HCT116 (cell line): ENCODE measurements at regions not wholly inside any gene's neighbourhood (a gene's known extent, or its start where the extent isn't known, plus 50 kb on each side); places are given as distances from the start of the nearest gene placed in this dataset.

Experiments
- ATAC-seq: fragments of 200-7000 bp; cut with Tn5 transposase; 2 replicates; pipeline ENCODE4 v1.9.1; 2020; ENCODE audit warnings: mild to moderate bottlenecking, moderate library complexity
- BruUV-seq: library from RNA; stranded (reverse); fragments of 400-500 nt; replicated peaks from 2 replicates; lab custom pipeline; 2021; lab: Mats Ljungman, UMichigan
- CTCF ChIA-PET: fragments of 300-600 bp; sonication (Branson Sonifier 250); formaldehyde crosslinking; loops from one replicate; lab custom pipeline; 2021; ENCODE audit warnings: antibody characterized with exemption; lab: Charles Lee
- POLR2A ChIA-PET: fragments of 300-600, 350-600 bp; sonication (Branson Sonifier 250); formaldehyde crosslinking; loops from one replicate; lab custom pipeline; 2021; ENCODE audit warnings: antibody characterized with exemption; lab: Charles Lee
- RAD21 ChIA-PET, 2 experiments: fragments of 300-600 bp; sonication (Branson Sonifier 250); formaldehyde crosslinking; loops; one replicate each; lab custom pipeline; 2023; ENCODE audit warnings: low total read pairs in 2 of 2; ENCODE audit not compliant: uncharacterized antibody in 2 of 2, unreplicated experiment in 2 of 2, low non-redundant PET in 1 of 2; lab: Charles Lee
- DNase-seq: peaks from one replicate; pipeline ENCODE4 v3.0.0-alpha.2; 2010; ENCODE audit warnings: low read depth, low spot score
- H2AFZ ChIP-seq: fragments of 200-600 bp; shearing (Covaris generic), sonication (generic); 2 replicates; pipeline ENCODE4 v1.6.1; 2017; ENCODE audit warnings: low read depth, mixed run types, mixed read lengths, antibody characterized with exemption, low read length; ENCODE audit not compliant: poor library complexity, severe bottlenecking
- H3K27ac ChIP-seq: 2 replicates; pipeline ENCODE4 v1.5.1; 2012; ENCODE audit warnings: low read depth, low read length
- H3K27me3 ChIP-seq: fragments of 200-600 bp; sonication (generic); 2 replicates; pipeline ENCODE4 v1.6.1; 2016; ENCODE audit warnings: mixed run types, low read length, mixed read lengths; ENCODE audit not compliant: insufficient read depth
- H3K36me3 ChIP-seq, 2 experiments: fragments of 200-500 bp in 1 of 2; fragments of 200-600 bp in 1 of 2; sonication (Bioruptor generic) in 1 of 2; sonication (generic) in 1 of 2; 2 replicates each; pipeline versions ENCODE4 v1.5.1 to v1.6.1; 2014 to 2016; ENCODE audit warnings: low read length in 2 of 2, inconsistent platforms in 1 of 2, mixed read lengths in 1 of 2, mixed run types in 1 of 2; ENCODE audit not compliant: insufficient read depth in 2 of 2, control insufficient read depth in 1 of 2
- H3K4me1 ChIP-seq, 2 experiments: fragments of 200-600 bp in 1 of 2; sonication (generic) in 1 of 2; 2 replicates each; pipeline versions ENCODE4 v1.5.1 to v1.6.1; 2012 to 2017; ENCODE audit warnings: low read length in 2 of 2, inconsistent platforms in 1 of 2, mild to moderate bottlenecking in 1 of 2, mixed read lengths in 1 of 2, mixed run types in 1 of 2, moderate library complexity in 1 of 2; ENCODE audit not compliant: insufficient read depth in 2 of 2, control insufficient read depth in 1 of 2
- H3K4me2 ChIP-seq: fragments of 200-600 bp; sonication (generic); 2 replicates; pipeline ENCODE4 v1.6.1; 2017; ENCODE audit warnings: mixed run types, low read length, mixed read lengths
- H3K4me3 ChIP-seq, 2 experiments: fragments of 200-600 bp in 1 of 2; sonication (generic) in 1 of 2; replicated peaks in 1 of 2; 2 replicates each; pipeline ENCODE4 v1.5.1; 2011 to 2016; ENCODE audit warnings: low read length in 2 of 2, control low read depth in 1 of 2, low read depth in 1 of 2, mild to moderate bottlenecking in 1 of 2, mixed read lengths in 1 of 2, mixed run types in 1 of 2
- H3K79me2 ChIP-seq: fragments of 200-600 bp; sonication (generic); 2 replicates; pipeline ENCODE4 v1.6.1; 2017; ENCODE audit warnings: mild to moderate bottlenecking, mixed run types, low read length, moderate library complexity, mixed read lengths; ENCODE audit not compliant: insufficient read depth
- H3K9ac ChIP-seq: fragments of 200-600 bp; sonication (generic); 2 replicates; pipeline ENCODE4 v1.6.1; 2016; ENCODE audit warnings: low read length, mixed read lengths
- H3K9me2 ChIP-seq: fragments of 200-600 bp; sonication (generic), shearing (Covaris generic); 2 replicates; pipeline ENCODE4 v1.6.1; 2017; ENCODE audit warnings: mixed run types, mild to moderate bottlenecking, moderate library complexity; ENCODE audit not compliant: insufficient read depth
- H3K9me3 ChIP-seq, 2 experiments: fragments of 200-500 bp in 1 of 2; fragments of 200-600 bp in 1 of 2; sonication (Bioruptor generic) in 1 of 2; sonication (generic) in 1 of 2; 2 replicates each; pipeline ENCODE4 v1.6.1; 2014 to 2017; ENCODE audit warnings: low read length in 2 of 2, mixed read lengths in 2 of 2, inconsistent platforms in 1 of 2, low read depth in 1 of 2, mild to moderate bottlenecking in 1 of 2, mixed run types in 1 of 2, moderate library complexity in 1 of 2; ENCODE audit not compliant: control insufficient read depth in 1 of 2, insufficient read depth in 1 of 2
- H4K20me1 ChIP-seq: fragments of 200-600 bp; sonication (generic), shearing (Covaris generic); 2 replicates; pipeline ENCODE4 v1.6.1; 2017; ENCODE audit warnings: mixed run types, mild to moderate bottlenecking, moderate library complexity; ENCODE audit not compliant: insufficient read depth
- CBX3 ChIP-seq: IDR thresholded peaks from 2 replicates; pipeline ENCODE4 v1.6.1; 2012; ENCODE audit warnings: low read depth
- CEBPB ChIP-seq: IDR thresholded peaks from 2 replicates; pipeline ENCODE4 v1.6.1; 2012; ENCODE audit warnings: low read depth
- EGR1 ChIP-seq: IDR thresholded peaks from 2 replicates; pipeline ENCODE4 v1.6.1; 2012; ENCODE audit warnings: low read depth
- ELF1 ChIP-seq: IDR thresholded peaks from 2 replicates; pipeline ENCODE4 v1.6.1; 2012; ENCODE audit warnings: low read depth, borderline replicate concordance
- EZH2 ChIP-seq: fragments of 200-600 bp; sonication (generic); IDR thresholded peaks from 2 replicates; pipeline ENCODE4 v1.6.1; 2017; ENCODE audit warnings: antibody characterized with exemption, mixed run types
- EZH2phosphoT487 ChIP-seq: fragments of 200-600 bp; IDR thresholded peaks from 2 replicates; pipeline ENCODE4 v1.6.1; 2018; ENCODE audit warnings: antibody characterized with exemption, borderline replicate concordance
- FOSL1 ChIP-seq: IDR thresholded peaks from 2 replicates; pipeline ENCODE4 v1.6.1; 2012; ENCODE audit warnings: low read depth
- POLR2A ChIP-seq: IDR thresholded peaks from 2 replicates; pipeline ENCODE4 v1.7.0; 2011; ENCODE audit warnings: borderline replicate concordance; ENCODE audit not compliant: insufficient read depth, insufficient read length; ENCODE audit errors: extremely low read depth
- RAD21 ChIP-seq: IDR thresholded peaks from 2 replicates; pipeline ENCODE4 v1.6.1; 2012; ENCODE audit warnings: low read depth, mild to moderate bottlenecking
- TCF7L2 ChIP-seq: IDR thresholded peaks from 2 replicates; pipeline ENCODE4 v1.7.0; 2011; ENCODE audit warnings: borderline replicate concordance, inconsistent platforms; ENCODE audit not compliant: insufficient read depth, insufficient read length; ENCODE audit errors: extremely low read depth
- ZFX ChIP-seq: fragments of 450-650 bp; IDR thresholded peaks from 2 replicates; pipeline ENCODE4 v1.6.1; 2017
- ZNF274 ChIP-seq: fragments of 200-500 bp; sonication (Bioruptor generic); IDR thresholded peaks from 2 replicates; pipeline ENCODE4 v1.6.1; 2014; ENCODE audit warnings: mild to moderate bottlenecking, low read depth, low read length, inconsistent platforms
- intact Hi-C: fragments of 100-400 bp; cut with micrococcal nuclease; formaldehyde crosslinking; loops from 2 replicates; pipeline ENCODE4 v1.10.0; 2022
- TF ChIP-seq, protein P1 (sequence below), 3 experiments: fragments of 200-600 bp in 1 of 3; sonication (generic) in 1 of 3; IDR thresholded peaks in 2 of 3; conservative IDR thresholded peaks in 1 of 3; 2 replicates each; pipeline ENCODE4 v1.5.1; 2012 to 2017; ENCODE audit warnings: low read depth in 2 of 3, low read length in 2 of 3, antibody characterized with exemption in 1 of 3, borderline replicate concordance in 1 of 3, control low read depth in 1 of 3, mild to moderate bottlenecking in 1 of 3, mixed read lengths in 1 of 3, mixed run types in 1 of 3, moderate library complexity in 1 of 3; ENCODE audit not compliant: insufficient read depth in 1 of 3
- TF ChIP-seq, protein P2 (sequence below): IDR thresholded peaks from 2 replicates; pipeline ENCODE4 v1.6.1; 2011; ENCODE audit warnings: mild to moderate bottlenecking, low read length, moderate library complexity; ENCODE audit not compliant: insufficient replicate concordance; ENCODE audit errors: extremely low read depth
- TF ChIP-seq, protein P3 (sequence below): IDR thresholded peaks from 2 replicates; pipeline ENCODE4 v1.6.1; 2012

DNA sequence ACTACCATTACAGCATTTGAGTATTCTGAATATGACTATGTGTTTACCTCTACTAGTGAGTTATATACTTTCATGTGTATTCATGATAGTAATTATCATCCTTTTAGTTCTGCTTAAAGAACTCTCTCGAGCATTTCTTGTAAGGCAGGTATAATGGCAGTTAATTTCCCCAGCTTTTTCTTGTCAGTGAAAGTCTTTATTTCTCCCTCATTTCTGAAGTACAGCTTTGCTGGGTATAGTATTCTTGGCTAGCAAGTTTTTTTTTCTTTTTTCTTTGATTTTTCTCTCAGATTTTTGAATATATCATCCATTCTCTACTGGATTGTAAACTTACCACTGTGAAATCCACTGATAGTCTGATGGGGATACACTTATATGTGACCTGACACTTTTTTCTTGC, 165.9 kb upstream of the ARHGAP5 start:
- no peaks in the 10 kb centered on the region for H3K9me2 ChIP-seq
- no peaks in the 10 kb centered on the region for H3K9me3 ChIP-seq
- DNase-seq (no peak), ATAC-seq (no peak)
- TF ChIP-seq, protein P1, sequence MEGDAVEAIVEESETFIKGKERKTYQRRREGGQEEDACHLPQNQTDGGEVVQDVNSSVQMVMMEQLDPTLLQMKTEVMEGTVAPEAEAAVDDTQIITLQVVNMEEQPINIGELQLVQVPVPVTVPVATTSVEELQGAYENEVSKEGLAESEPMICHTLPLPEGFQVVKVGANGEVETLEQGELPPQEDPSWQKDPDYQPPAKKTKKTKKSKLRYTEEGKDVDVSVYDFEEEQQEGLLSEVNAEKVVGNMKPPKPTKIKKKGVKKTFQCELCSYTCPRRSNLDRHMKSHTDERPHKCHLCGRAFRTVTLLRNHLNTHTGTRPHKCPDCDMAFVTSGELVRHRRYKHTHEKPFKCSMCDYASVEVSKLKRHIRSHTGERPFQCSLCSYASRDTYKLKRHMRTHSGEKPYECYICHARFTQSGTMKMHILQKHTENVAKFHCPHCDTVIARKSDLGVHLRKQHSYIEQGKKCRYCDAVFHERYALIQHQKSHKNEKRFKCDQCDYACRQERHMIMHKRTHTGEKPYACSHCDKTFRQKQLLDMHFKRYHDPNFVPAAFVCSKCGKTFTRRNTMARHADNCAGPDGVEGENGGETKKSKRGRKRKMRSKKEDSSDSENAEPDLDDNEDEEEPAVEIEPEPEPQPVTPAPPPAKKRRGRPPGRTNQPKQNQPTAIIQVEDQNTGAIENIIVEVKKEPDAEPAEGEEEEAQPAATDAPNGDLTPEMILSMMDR (IDR thresholded peaks at IDR 0.05 in 2 of 3, conservative IDR thresholded peaks at IDR 0.05 in 1 of 3; ENCODE audit: borderline replicate concordance in 1 of 3, insufficient read depth in 1 of 3, low read depth in 2 of 3, low read length in 2 of 3): no peak
- TF ChIP-seq EGR1 (no peak), ZFX (no peak), RAD21 (no peak), POLR2A (no peak), ELF1 (no peak), EZH2 (no peak), EZH2phosphoT487 (no peak), ZNF274 (no peak)
- no peaks in the 10 kb centered on the region for H4K20me1 ChIP-seq
- ChIA-PET POLR2A (no interaction called here), RAD21 (no interaction called here), CTCF (no interaction called here)
- H3K27ac ChIP-seq: no peak overlapping the region
- H3K27me3 ChIP-seq: no peaks in the 10 kb centered on the region
- H3K4me1 ChIP-seq: no peaks in the 10 kb centered on the region
- no peak overlapping the region for H3K4me2 ChIP-seq
- BruUV-seq: no TSS peak
- H3K79me2 ChIP-seq: no peaks in the 10 kb centered on the region
- H3K9ac ChIP-seq: no peak overlapping the region
- H3K36me3 ChIP-seq: no peaks in the 10 kb centered on the region
- no peak overlapping the region for H2AFZ ChIP-seq
- intact Hi-C loops: no loop called here
- H3K4me3 ChIP-seq: no peak overlapping the region

DNA sequence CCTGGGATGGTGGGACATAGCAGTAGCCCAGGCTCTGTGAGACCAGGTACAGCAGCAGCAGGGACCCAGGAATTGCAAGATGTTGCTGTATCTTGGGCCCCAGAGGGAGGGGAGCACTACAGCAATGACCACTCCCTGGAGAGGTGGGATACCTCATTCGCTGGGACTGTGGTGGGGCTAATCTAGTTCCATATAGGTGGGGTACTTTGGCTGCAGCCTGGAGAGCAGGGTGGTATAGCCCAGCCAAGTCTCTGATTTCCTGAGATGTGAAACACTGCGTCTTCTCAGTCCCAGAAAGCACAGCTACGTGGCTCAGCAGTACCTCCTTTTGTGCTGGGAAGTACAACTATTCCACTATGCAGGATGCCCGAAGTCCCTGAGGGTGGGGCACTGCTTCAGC, 163.7 kb upstream of the ARHGAP5 start:
- CTCF ChIA-PET: interaction anchor here (0.7 kb wide), 1 partner anchor 13 kb away, joined by 3 read pairs; no protein-coding TSS in a partner anchor
- no TSS peak for BruUV-seq
- Histone ChIP-seq H3K9me2 (no peaks in the 10 kb centered on the region), H3K4me3 (no peak overlapping the region), H3K9me3 (no peaks in the 10 kb centered on the region), H3K79me2 (no peaks in the 10 kb centered on the region), H3K4me1 (no peaks in the 10 kb centered on the region), H3K4me2 (no peak overlapping the region), H2AFZ (no peak overlapping the region), H3K27me3 (no peaks in the 10 kb centered on the region), H3K36me3 (no peaks in the 10 kb centered on the region), H4K20me1 (no peaks in the 10 kb centered on the region), H3K9ac (no peak overlapping the region), H3K27ac (no peak overlapping the region)
- POLR2A ChIA-PET: no interaction called here
- intact Hi-C loops: no loop called here
- RAD21 ChIA-PET: no interaction called here
- DNase-seq: no peak
- no peak for ATAC-seq
- TF ChIP-seq EZH2phosphoT487 (no peak), CEBPB (no peak), POLR2A (no peak), CBX3 (no peak), TCF7L2 (no peak), RAD21 (no peak), EZH2 (no peak), FOSL1 (no peak)
- TF ChIP-seq, protein P2, sequence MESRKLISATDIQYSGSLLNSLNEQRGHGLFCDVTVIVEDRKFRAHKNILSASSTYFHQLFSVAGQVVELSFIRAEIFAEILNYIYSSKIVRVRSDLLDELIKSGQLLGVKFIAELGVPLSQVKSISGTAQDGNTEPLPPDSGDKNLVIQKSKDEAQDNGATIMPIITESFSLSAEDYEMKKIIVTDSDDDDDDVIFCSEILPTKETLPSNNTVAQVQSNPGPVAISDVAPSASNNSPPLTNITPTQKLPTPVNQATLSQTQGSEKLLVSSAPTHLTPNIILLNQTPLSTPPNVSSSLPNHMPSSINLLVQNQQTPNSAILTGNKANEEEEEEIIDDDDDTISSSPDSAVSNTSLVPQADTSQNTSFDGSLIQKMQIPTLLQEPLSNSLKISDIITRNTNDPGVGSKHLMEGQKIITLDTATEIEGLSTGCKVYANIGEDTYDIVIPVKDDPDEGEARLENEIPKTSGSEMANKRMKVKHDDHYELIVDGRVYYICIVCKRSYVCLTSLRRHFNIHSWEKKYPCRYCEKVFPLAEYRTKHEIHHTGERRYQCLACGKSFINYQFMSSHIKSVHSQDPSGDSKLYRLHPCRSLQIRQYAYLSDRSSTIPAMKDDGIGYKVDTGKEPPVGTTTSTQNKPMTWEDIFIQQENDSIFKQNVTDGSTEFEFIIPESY: no peak
- TF ChIP-seq, protein P3, sequence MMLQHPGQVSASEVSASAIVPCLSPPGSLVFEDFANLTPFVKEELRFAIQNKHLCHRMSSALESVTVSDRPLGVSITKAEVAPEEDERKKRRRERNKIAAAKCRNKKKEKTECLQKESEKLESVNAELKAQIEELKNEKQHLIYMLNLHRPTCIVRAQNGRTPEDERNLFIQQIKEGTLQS: no peak
